IMR-90 (cell line): ENCODE measurements at regions not wholly inside any gene's neighbourhood (a gene's known extent, or its start where the extent isn't known, plus 50 kb on each side); places are given as distances from the start of the nearest gene placed in this dataset.

Source experiments
- ATAC-seq: fragments of 200-7000 bp; cut with Tn5 transposase; 2 replicates; pipeline ENCODE4 v1.9.1; 2020; ENCODE audit warnings: low read depth, mild to moderate bottlenecking, moderate library complexity
- BruUV-seq: library from RNA; stranded (reverse); fragments of 400-500 nt; replicated peaks from 2 replicates; lab custom pipeline; 2021; lab: Mats Ljungman, UMichigan
- CTCF ChIA-PET: fragments of 300-600 bp; formaldehyde crosslinking; extraction: SDS; loops from one replicate; lab custom pipeline; 2021; ENCODE audit warnings: antibody characterized with exemption; lab: Yijun Ruan, JAX
- POLR2A ChIA-PET: fragments of 300-600 bp; sonication (Branson Sonifier 250); formaldehyde crosslinking; loops from one replicate; lab custom pipeline; 2022; ENCODE audit warnings: antibody characterized with exemption; ENCODE audit not compliant: unreplicated experiment; lab: Charles Lee
- DNase-seq: peaks from one replicate; pipeline ENCODE4 v3.0.0; 2013
- H2AFZ ChIP-seq: replicated peaks from 2 replicates; pipeline ENCODE3; 2013; ENCODE audit warnings: low read length, mild to moderate bottlenecking; ENCODE audit not compliant: poor library complexity
- H2AK5ac ChIP-seq: 2 replicates; pipeline ENCODE4 v1.6.1; 2013; ENCODE audit warnings: low read depth, low read length, inconsistent platforms
- H2AK9ac ChIP-seq: replicated peaks from 2 replicates; pipeline ENCODE3; 2013; ENCODE audit warnings: mild to moderate bottlenecking, low read depth, low read length, moderate library complexity; ENCODE audit not compliant: poor library complexity
- H2BK120ac ChIP-seq: 2 replicates; pipeline ENCODE4 v1.6.1; 2013; ENCODE audit warnings: low read depth, low read length, inconsistent platforms
- H2BK15ac ChIP-seq: 3 replicates; pipeline ENCODE4 v1.6.1; 2013; ENCODE audit warnings: low read depth, low read length, inconsistent platforms
- H2BK20ac ChIP-seq: 2 replicates; pipeline ENCODE4 v1.6.1; 2013; ENCODE audit warnings: low read depth, mild to moderate bottlenecking, inconsistent platforms, low read length, moderate library complexity
- H2BK5ac ChIP-seq: 2 replicates; pipeline ENCODE4 v1.6.1; 2013; ENCODE audit warnings: mild to moderate bottlenecking, low read depth, low read length, inconsistent platforms; ENCODE audit not compliant: poor library complexity, severe bottlenecking
- H3K14ac ChIP-seq: replicated peaks from 2 replicates; pipeline ENCODE4 v1.6.1; 2013; ENCODE audit warnings: low read depth, low read length, inconsistent platforms
- H3K18ac ChIP-seq: 2 replicates; pipeline ENCODE4 v1.6.1; 2013; ENCODE audit warnings: low read depth, low read length, control low read depth
- H3K23ac ChIP-seq: 2 replicates; pipeline ENCODE4 v1.6.1; 2013; ENCODE audit warnings: low read depth, low read length, inconsistent platforms
- H3K27ac ChIP-seq: 2 replicates; pipeline ENCODE4 v1.5.1; 2013; ENCODE audit warnings: mild to moderate bottlenecking, control low read depth, low read length; ENCODE audit not compliant: insufficient read depth
- H3K27me3 ChIP-seq: 2 replicates; pipeline ENCODE4 v1.6.1; 2013; ENCODE audit warnings: low read length; ENCODE audit not compliant: control insufficient read depth, insufficient read depth
- H3K36me3 ChIP-seq: 2 replicates; pipeline ENCODE4 v1.6.1; 2013; ENCODE audit warnings: low read length, mixed read lengths; ENCODE audit not compliant: control insufficient read depth, insufficient read depth
- H3K4ac ChIP-seq: 2 replicates; pipeline ENCODE4 v1.6.1; 2013; ENCODE audit warnings: low read depth, low read length, inconsistent platforms
- H3K4me1 ChIP-seq: 2 replicates; pipeline ENCODE4 v1.6.1; 2013; ENCODE audit warnings: low read length, mixed read lengths; ENCODE audit not compliant: control insufficient read depth, insufficient read depth
- H3K4me2 ChIP-seq: 2 replicates; pipeline ENCODE4 v1.6.1; 2013; ENCODE audit warnings: low read depth, mild to moderate bottlenecking, control low read depth, low read length, moderate library complexity
- H3K4me3 ChIP-seq: 2 replicates; pipeline ENCODE4 v1.5.1; 2013; ENCODE audit warnings: low read depth, mild to moderate bottlenecking, control low read depth, low read length, moderate library complexity; ENCODE audit not compliant: insufficient read depth
- H3K56ac ChIP-seq: 2 replicates; pipeline ENCODE4 v1.6.1; 2013; ENCODE audit warnings: low read length, inconsistent platforms; ENCODE audit not compliant: insufficient read depth; ENCODE audit errors: extremely low read depth
- H3K79me1 ChIP-seq, 2 experiments: 2 replicates each; pipeline ENCODE4 v1.6.1; 2013; ENCODE audit warnings: low read length in 2 of 2, inconsistent platforms in 1 of 2, low read depth in 1 of 2
- H3K9ac ChIP-seq: 2 replicates; pipeline ENCODE4 v1.6.1; 2013; ENCODE audit warnings: low read depth, low read length, control low read depth
- H3K9me1 ChIP-seq: 2 replicates; pipeline ENCODE4 v1.6.1; 2013; ENCODE audit warnings: low read length, inconsistent platforms; ENCODE audit not compliant: insufficient read depth
- H3K9me3 ChIP-seq: 2 replicates; pipeline ENCODE4 v1.6.1; 2013; ENCODE audit warnings: low read length; ENCODE audit not compliant: control insufficient read depth, insufficient read depth
- H4K20me1 ChIP-seq: 2 replicates; pipeline ENCODE4 v1.6.1; 2013; ENCODE audit warnings: low read length, inconsistent platforms; ENCODE audit not compliant: insufficient read depth
- H4K5ac ChIP-seq: 2 replicates; pipeline ENCODE4 v1.6.1; 2013; ENCODE audit warnings: mild to moderate bottlenecking, low read depth, low read length, control low read depth
- H4K8ac ChIP-seq, 2 experiments: 2 replicates each; pipeline ENCODE4 v1.6.1; 2013; ENCODE audit warnings: low read depth in 2 of 2, low read length in 2 of 2, control low read depth in 1 of 2, inconsistent platforms in 1 of 2
- H4K91ac ChIP-seq: 2 replicates; pipeline ENCODE4 v1.6.1; 2013; ENCODE audit warnings: low read depth, low read length, inconsistent platforms; ENCODE audit not compliant: insufficient read depth
- MAFK ChIP-seq: IDR thresholded peaks from 2 replicates; pipeline ENCODE4 v1.6.1; 2012; ENCODE audit warnings: low read depth, low read length, improper control_type of control experiment
- MAZ ChIP-seq: IDR thresholded peaks from 2 replicates; pipeline ENCODE4 v1.6.1; 2012; ENCODE audit warnings: low read depth, mild to moderate bottlenecking, low read length, improper control_type of control experiment, moderate library complexity, borderline replicate concordance
- dilution Hi-C: fragments of 300-500 bp; cut with HindIII; formaldehyde crosslinking; loops from one replicate; pipeline ENCODE4 v1.14.3; 2018; ENCODE audit warnings: low sequenced_read_pairs; ENCODE audit not compliant: unreplicated experiment
- in situ Hi-C: fragments of 300-500 bp; cut with MboI; formaldehyde crosslinking; loops from 3 replicates; pipeline ENCODE4 v1.14.3; 2019; ENCODE audit warnings: low sequenced_read_pairs, inconsistent platforms, mixed read lengths
- intact Hi-C: fragments of 100-400 bp; cut with micrococcal nuclease; formaldehyde crosslinking; loops from 2 replicates; pipeline ENCODE4 v1.10.0; 2022

- in situ Hi-C loops, result loop anchor here (10.0 kb wide), 1 partner anchor 273 kb away; no protein-coding TSS in a partner anchor
- no peaks in the 10 kb centered on the region; the same call in 1 of the 2 replicates for H3K9me1 ChIP-seq
- H3K4me3 ChIP-seq, result no peak overlapping the region
- no peaks in the 10 kb centered on the region for H3K27me3 ChIP-seq
- H3K4me2 ChIP-seq, result no peak overlapping the region
- no peak overlapping the region for H2AFZ ChIP-seq
- no peak overlapping the region for H4K91ac ChIP-seq
- POLR2A ChIA-PET, result no interaction called here
- H3K9me3 ChIP-seq, result no peaks in the 10 kb centered on the region
- peak overlapping the region; percentile 4 to 42; a peak in 2 of 4 replicates for H4K8ac ChIP-seq
- H3K4ac ChIP-seq, result peak overlapping the region; percentile 41; the same call in 1 of the 2 replicates
- no peak overlapping the region for H3K9ac ChIP-seq
- DNase-seq (peak; percentile 43), ATAC-seq (no peak)
- no peak overlapping the region for H3K18ac ChIP-seq
- H3K14ac ChIP-seq, result no peak overlapping the region; the same call in 1 of the 2 replicates
- H3K23ac ChIP-seq, result no peak overlapping the region; the same call in 1 of the 2 replicates
- peak overlapping the region; percentile 34; the same call in 1 of the 2 replicates for H2AK5ac ChIP-seq
- TF ChIP-seq MAZ, result no peak
- peak; percentile 76 for TF ChIP-seq MAFK
- no peak overlapping the region for H4K5ac ChIP-seq
- peak overlapping the region; percentile 18; the same call in 1 of the 2 replicates for H2BK20ac ChIP-seq
- H3K56ac ChIP-seq, result no peak overlapping the region
- no peaks in the 10 kb centered on the region for H3K79me1 ChIP-seq
- intact Hi-C loops, result loop anchor here (5.0 kb wide), 2 partner anchors 60 to 165 kb away; partner anchors contain the start of gene PDZRN3
- peak overlapping the region; percentile 34; the same call in 1 of the 3 replicates for H2BK15ac ChIP-seq
- no TSS peak for BruUV-seq
- CTCF ChIA-PET, result no interaction called here
- H3K4me1 ChIP-seq, result 0 out of 2 replicates have a peak, but pooled peaks cover 2% of the 10 kb centered on the region
- peak overlapping the region; percentile 90 for H2BK5ac ChIP-seq
- dilution Hi-C loops, result no loop called here
- H4K20me1 ChIP-seq, result no peaks in the 10 kb centered on the region
- H3K27ac ChIP-seq, result no peak overlapping the region
- H3K36me3 ChIP-seq, result no peaks in the 10 kb centered on the region
- peak overlapping the region; percentile 51; the same call in 1 of the 2 replicates for H2BK120ac ChIP-seq
- no peak overlapping the region for H2AK9ac ChIP-seq
Measured at GRCh38 chr3:73787620-73788019, 162.9 kb upstream of the PDZRN3 start.
